Subcutaneous abdominal adipose tissue (tissue), 5 donors: ENCODE measurements at regions not wholly inside any gene's neighbourhood (a gene's known extent, or its start where the extent isn't known, plus 50 kb on each side); places are given as distances from the start of the nearest gene placed in this dataset.

ENCODE experiments used
- H3K27ac ChIP-seq: one replicate; pipeline ENCODE4 v1.7.0; 2013; ENCODE audit warnings: low read depth, mild to moderate bottlenecking, inconsistent platforms, low read length, moderate library complexity
- H3K27me3 ChIP-seq, 5 donors: one replicate each; pipeline ENCODE4 v1.7.0; 2013; ENCODE audit warnings: low read length in 5 of 5, inconsistent platforms in 1 of 5; ENCODE audit not compliant: control insufficient read depth in 5 of 5, insufficient read depth in 4 of 5
- H3K36me3 ChIP-seq, 5 donors: one replicate each; pipeline ENCODE4 v1.7.0; 2013; ENCODE audit warnings: low read length in 5 of 5; ENCODE audit not compliant: control insufficient read depth in 5 of 5, insufficient read depth in 5 of 5
- H3K4me1 ChIP-seq, 5 donors: one replicate each; pipeline ENCODE4 v1.7.0; 2013; ENCODE audit warnings: low read length in 5 of 5, mild to moderate bottlenecking in 3 of 5, moderate library complexity in 1 of 5; ENCODE audit not compliant: control insufficient read depth in 5 of 5, insufficient read depth in 5 of 5
- H3K4me3 ChIP-seq, 5 donors: one replicate each; pipeline ENCODE4 v1.7.0; 2013; ENCODE audit warnings: low read length in 5 of 5, low read depth in 1 of 5
- H3K9ac ChIP-seq, 5 donors: one replicate each; pipeline ENCODE4 v1.7.0; 2013; ENCODE audit warnings: low read length in 5 of 5, mild to moderate bottlenecking in 4 of 5, moderate library complexity in 3 of 5
- H3K9me3 ChIP-seq, 5 donors: one replicate each; pipeline ENCODE4 v1.7.0; 2013; ENCODE audit warnings: low read length in 5 of 5; ENCODE audit not compliant: control insufficient read depth in 5 of 5
- donor health status: healthy.
- donor health status: healthy.
- donor health status: healthy.
- donor health status: healthy.
- donor health status: healthy.

DNA sequence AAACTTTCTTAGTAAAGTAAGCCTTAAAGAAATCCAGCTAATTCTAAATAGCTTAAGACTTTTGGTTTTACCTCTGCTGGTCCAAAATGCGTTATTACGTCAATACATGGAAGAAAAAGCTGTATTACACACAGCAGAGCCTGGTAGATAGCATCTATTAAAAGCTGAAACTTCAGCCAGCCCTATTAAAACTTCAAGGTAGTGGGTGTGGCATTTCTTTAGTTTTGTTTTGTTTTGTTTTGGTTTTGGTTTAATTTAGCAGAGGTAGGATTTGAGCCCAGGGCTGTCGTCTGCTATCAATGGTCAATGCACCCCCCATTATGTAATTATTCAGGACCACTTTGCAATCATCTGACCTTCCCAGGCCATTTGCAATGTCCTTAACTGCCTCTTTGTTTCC is 318.4 kb upstream of the MAF start:
- H3K4me3 ChIP-seq, result no peak overlapping the region
- H3K9ac ChIP-seq, result no peak overlapping the region
- no peaks in the 10 kb centered on the region for H3K4me1 ChIP-seq
- H3K36me3 ChIP-seq, result no peaks in the 10 kb centered on the region
- H3K9me3 ChIP-seq, result peaks cover 0 to 5% (median 0%) of the 10 kb centered on the region in 5 donors
- H3K27me3 ChIP-seq, result no peaks in the 10 kb centered on the region
- H3K27ac ChIP-seq, result no peak overlapping the region

GRCh38 chr16:79915761-79916160 is 315.2 kb upstream of the MAF start:
- H3K4me3 ChIP-seq, result no peak overlapping the region
- no peaks in the 10 kb centered on the region for H3K9me3 ChIP-seq
- H3K27me3 ChIP-seq, result no peaks in the 10 kb centered on the region
- no peaks in the 10 kb centered on the region for H3K4me1 ChIP-seq
- H3K27ac ChIP-seq, result no peak overlapping the region
- no peaks in the 10 kb centered on the region for H3K36me3 ChIP-seq
- H3K9ac ChIP-seq, result no peak overlapping the region

GRCh38 chr16:79914961-79915720 is 314.6 kb upstream of the MAF start:
- no peaks in the 10 kb centered on the region for H3K4me1 ChIP-seq
- no peak overlapping the region for H3K9ac ChIP-seq
- no peaks in the 10 kb centered on the region for H3K9me3 ChIP-seq
- H3K27me3 ChIP-seq, result no peaks in the 10 kb centered on the region
- no peak overlapping the region for H3K4me3 ChIP-seq
- no peaks in the 10 kb centered on the region for H3K36me3 ChIP-seq
- H3K27ac ChIP-seq, result no peak overlapping the region

- no peak overlapping the region for H3K27ac ChIP-seq
- no peaks in the 10 kb centered on the region for H3K36me3 ChIP-seq
- no peak overlapping the region for H3K9ac ChIP-seq
- H3K4me1 ChIP-seq, result no peaks in the 10 kb centered on the region
- no peak overlapping the region for H3K4me3 ChIP-seq
- H3K27me3 ChIP-seq, result no peaks in the 10 kb centered on the region
- no peaks in the 10 kb centered on the region for H3K9me3 ChIP-seq
Observed at GRCh38 chr16:79912592-79913310, 312.2 kb upstream of the MAF start.

DNA sequence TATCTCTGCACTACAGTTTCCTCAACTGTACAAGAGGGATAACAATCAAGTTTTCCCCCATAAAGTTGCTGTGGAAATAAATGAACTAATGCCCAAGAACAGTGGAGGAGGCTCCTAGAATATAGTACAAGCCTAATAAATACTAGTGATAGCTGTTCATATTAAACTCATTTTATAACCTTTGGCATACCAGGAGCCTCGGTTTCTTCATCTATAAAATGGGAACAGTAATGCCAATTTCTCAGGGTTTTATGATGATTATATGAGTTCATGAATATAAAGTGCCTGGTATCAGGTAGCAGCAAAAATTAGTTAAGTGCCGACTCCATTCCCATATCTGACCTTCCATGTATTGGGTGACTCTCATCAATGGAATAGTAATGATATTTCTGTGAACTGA is 311.1 kb upstream of the MAF start:
- H3K27me3 ChIP-seq, result no peaks in the 10 kb centered on the region
- no peak overlapping the region for H3K9ac ChIP-seq
- no peaks in the 10 kb centered on the region for H3K9me3 ChIP-seq
- no peak overlapping the region for H3K4me3 ChIP-seq
- no peaks in the 10 kb centered on the region for H3K4me1 ChIP-seq
- no peak overlapping the region for H3K27ac ChIP-seq
- no peaks in the 10 kb centered on the region for H3K36me3 ChIP-seq

- no peaks in the 10 kb centered on the region for H3K9me3 ChIP-seq
Observed at GRCh38 chr16:79909571-79909970, 309.0 kb upstream of the MAF start.

GRCh38 chr16:79903471-79903870 is 302.9 kb upstream of the MAF start:
- Histone ChIP-seq H3K4me3 (no peak overlapping the region), H3K4me1 (no peaks in the 10 kb centered on the region), H3K36me3 (no peaks in the 10 kb centered on the region), H3K27me3 (no peaks in the 10 kb centered on the region), H3K9me3 (no peaks in the 10 kb centered on the region), H3K9ac (no peak overlapping the region), H3K27ac (no peak overlapping the region)

More at GRCh38 chr16:79909571-79909970, 309.0 kb upstream of the MAF start:
- Histone ChIP-seq H3K4me3 (no peak overlapping the region), H3K36me3 (no peaks in the 10 kb centered on the region), H3K9ac (no peak overlapping the region), H3K4me1 (no peaks in the 10 kb centered on the region), H3K27ac (no peak overlapping the region), H3K27me3 (no peaks in the 10 kb centered on the region)

DNA sequence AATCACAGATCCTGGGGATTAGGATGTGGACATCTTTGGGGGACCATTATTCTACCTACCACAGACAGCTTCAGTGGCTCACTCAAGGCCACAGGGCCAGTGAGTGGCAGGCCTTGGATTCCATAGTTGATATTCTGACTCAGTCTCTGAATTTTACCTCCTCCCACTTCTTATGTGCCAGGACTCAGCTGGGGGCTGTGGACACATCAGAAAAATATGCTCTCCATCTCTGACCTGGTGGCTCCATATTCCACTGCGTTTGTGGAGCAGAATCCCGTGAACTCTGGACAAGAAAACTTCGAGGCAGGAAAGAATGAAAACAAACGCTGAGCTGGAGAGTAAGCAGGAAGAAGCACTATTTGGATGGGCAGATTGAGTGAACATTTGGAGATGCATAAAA is 301.8 kb upstream of the MAF start:
- Histone ChIP-seq H3K4me1 (peaks cover 0 to 5% (median 0%) of the 10 kb centered on the region in 5 donors), H3K9ac (no peak overlapping the region), H3K27ac (no peak overlapping the region), H3K27me3 (no peaks in the 10 kb centered on the region), H3K9me3 (no peaks in the 10 kb centered on the region), H3K36me3 (no peaks in the 10 kb centered on the region), H3K4me3 (no peak overlapping the region)

DNA sequence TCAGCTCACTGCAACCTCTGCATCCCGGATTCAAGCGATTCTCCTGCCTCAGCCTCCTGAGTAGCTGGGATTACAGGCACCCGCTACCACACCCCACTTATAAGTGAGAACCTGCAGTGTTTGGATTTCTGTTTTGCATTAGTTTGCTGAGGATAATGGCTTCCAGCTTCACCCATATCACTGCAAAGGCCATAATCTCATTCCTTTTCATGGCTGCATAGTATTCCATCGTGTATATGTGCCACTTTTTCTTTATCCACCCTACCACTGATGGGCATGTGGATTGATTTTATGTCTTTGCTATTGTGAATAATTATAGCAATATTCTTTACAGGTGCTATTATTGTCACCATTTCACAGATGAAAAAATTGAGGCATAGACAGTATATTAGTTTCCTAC is 301.0 kb upstream of the MAF start:
- no peaks in the 10 kb centered on the region for H3K36me3 ChIP-seq
- no peak overlapping the region for H3K27ac ChIP-seq
- H3K4me3 ChIP-seq, result no peak overlapping the region
- no peaks in the 10 kb centered on the region for H3K27me3 ChIP-seq
- no peak overlapping the region for H3K9ac ChIP-seq
- no peaks in the 10 kb centered on the region for H3K9me3 ChIP-seq
- peaks cover 0 to 6% (median 0%) of the 10 kb centered on the region in 5 donors for H3K4me1 ChIP-seq

DNA sequence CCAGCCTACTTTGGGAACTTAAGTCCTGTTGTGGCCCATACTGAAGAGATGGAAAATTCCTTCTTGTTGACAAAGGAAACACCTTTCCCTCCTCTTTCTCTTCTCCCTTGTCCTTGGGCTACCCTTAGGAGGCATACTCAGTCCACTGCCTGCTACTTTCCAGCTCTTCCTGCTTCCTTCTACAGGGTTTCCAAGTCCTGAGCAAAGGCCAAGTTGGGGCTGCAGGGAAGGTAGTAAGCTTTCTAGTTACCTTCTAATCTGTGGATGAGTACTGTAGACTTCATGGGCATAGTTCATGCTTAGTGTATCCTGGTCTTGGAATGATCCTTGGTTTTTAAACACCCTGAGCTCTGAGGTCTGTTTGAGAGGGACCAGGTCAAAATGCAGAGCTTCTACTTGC is 299.2 kb upstream of the MAF start:
- H3K36me3 ChIP-seq, result no peaks in the 10 kb centered on the region
- no peak overlapping the region for H3K4me3 ChIP-seq
- peaks cover 0 to 6% (median 0%) of the 10 kb centered on the region in 5 donors for H3K4me1 ChIP-seq
- H3K9me3 ChIP-seq, result no peaks in the 10 kb centered on the region
- no peaks in the 10 kb centered on the region for H3K27me3 ChIP-seq
- H3K9ac ChIP-seq, result no peak overlapping the region
- H3K27ac ChIP-seq, result no peak overlapping the region
